ENCODE measurements at regions not wholly inside any gene's neighbourhood (a gene's known extent, or its start where the extent isn't known, plus 50 kb on each side); places are given as distances from the start of the nearest gene placed in this dataset.

DNA sequence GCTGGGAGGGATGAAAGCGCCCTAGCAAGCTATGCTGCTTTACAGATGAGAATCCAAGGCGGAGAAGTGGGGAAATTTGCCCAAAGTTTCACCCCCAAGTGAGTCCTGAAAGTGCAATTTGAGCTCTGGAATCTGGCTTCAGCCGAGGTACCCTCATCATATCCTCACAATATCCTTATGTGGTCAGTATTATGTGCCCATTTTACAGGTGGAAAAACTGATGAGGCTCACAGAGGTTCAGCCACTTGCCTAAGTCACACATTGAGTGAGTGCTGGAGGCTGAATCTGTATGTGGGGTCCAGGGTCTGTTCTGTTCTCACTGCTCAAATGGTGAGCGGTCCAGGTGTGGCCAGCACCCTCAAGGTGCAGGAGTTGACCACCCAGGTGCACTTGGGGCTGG is 85.3 kb downstream of the MATN1 start:
- no peak for DNase-seq (ENCODE audit: low read depth)

DNA sequence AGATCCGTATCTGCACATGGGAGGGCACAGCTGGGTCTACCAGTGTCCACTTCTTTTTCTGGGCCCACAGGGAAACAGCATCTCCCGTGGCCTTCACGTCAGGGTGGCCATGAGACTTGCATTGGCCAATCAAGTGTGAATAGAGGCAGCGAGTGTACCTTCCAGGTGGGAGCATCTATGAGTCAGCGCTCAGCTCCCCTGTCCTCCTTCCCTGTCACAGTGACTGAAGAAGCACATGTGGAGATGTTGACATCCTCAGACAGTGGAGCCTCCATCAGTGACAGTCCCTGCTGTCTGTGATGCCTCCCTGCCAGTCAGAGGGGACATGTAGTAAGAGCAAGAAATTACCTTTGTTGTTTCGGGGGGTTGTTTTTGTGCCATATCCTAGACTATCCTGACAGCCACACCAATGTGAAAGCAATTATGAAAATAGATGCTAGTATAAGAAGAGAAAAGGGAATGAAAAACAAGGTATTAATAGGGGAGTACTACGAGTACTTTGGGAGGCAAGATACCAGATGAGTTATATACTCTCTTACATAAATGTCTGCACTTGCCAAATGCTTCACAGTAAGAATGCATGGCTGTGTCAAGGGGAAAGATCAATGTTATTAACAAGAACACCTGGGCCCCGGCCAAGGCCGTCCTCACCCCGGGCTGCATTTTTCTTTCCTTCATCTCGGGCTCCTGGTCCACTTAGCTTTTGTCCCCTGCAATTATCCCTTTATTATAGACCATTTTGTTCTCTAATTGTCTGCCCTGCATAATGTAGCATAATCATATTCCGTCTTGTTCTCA is 86.0 kb downstream of the MATN1 start:
- no peak for DNase-seq (ENCODE audit: low read depth)

DNA sequence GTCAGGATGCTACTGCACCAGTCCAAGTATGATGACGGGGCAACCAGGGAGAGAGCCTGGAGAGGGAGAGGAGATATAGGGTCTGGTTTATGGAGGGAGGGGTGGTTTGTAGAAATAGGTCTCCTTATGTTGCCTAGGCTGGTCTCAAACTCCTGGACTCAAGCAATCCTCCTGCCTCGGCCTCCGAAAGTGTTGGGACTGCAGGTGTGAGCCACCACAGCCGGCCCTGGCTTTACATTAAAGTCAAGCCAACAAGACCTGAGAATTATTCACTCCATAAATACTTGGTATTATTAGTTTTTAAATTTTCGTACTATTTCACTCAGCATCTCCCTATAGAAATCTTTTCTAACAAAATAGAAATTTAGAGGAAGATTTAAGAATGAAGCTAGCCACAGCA is 86.8 kb downstream of the MATN1 start:
- DNase-seq (ENCODE audit: low read depth) = no peak

GRCh38 chr1:30635391-30635975 is 87.9 kb downstream of the MATN1 start:
- DNase-seq (ENCODE audit: low read depth) = no peak

GRCh38 chr1:30634507-30634906 is 88.9 kb downstream of the MATN1 start:
- no peak for DNase-seq (ENCODE audit: low read depth)

GRCh38 chr1:30633294-30633693 is 90.1 kb downstream of the MATN1 start:
- no peak for DNase-seq (ENCODE audit: low read depth)

GRCh38 chr1:30632481-30632880 is 90.9 kb downstream of the MATN1 start:
- no peak for DNase-seq (ENCODE audit: low read depth)

DNA sequence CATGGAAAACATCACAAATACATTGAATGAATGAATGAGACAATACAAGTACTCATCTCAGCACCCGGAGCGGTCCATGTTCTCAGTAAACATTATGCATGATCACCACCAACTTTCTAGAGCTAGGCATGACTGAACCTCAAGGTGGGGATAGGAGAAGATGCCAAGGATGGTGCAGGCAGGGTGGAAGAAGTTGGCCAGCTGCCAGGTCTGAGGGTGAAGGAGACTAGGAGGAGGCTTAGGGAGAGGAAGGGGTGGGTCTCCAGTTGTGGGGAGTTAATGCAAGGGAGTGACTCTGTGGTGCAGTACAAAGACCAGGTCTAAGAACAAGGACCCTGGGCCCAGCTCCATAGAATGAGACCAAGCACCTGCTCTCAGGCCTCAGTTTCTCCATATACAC is 91.7 kb downstream of the MATN1 start:
- no peak for DNase-seq (ENCODE audit: low read depth)

- DNase-seq (ENCODE audit: low read depth) = no peak
Observed at GRCh38 chr1:30629501-30629900, 93.9 kb downstream of the MATN1 start.

- DNase-seq (ENCODE audit: low read depth) = no peak
Observed at GRCh38 chr1:30627994-30628393, 95.4 kb downstream of the MATN1 start.

DNA sequence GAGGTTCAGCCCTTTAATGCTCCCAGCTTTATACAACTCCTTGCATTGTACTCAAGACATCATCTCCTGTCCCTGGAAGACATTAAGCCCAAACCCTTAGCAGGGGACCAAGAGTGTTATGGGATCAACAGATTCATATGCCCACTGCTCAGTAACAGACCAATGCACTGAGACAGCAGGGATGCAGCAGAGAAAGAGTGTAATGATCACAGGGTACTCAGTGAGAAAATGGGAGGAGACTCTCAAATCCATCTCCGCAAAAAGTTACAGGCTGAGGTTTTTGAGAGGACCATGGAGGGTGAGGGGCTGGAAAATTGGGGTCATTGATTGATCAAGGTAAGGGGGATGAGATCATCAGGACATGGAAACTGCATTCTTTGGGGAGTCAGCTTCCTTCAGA is 96.2 kb downstream of the MATN1 start:
- DNase-seq (ENCODE audit: low read depth) = no peak

GRCh38 chr1:30623431-30623830 is 100.0 kb downstream of the MATN1 start:
- no peak for DNase-seq (ENCODE audit: low read depth)

GRCh38 chr1:30619619-30620018 is 103.8 kb downstream of the MATN1 start:
- no peak for DNase-seq (ENCODE audit: low read depth)

- no peak for DNase-seq (ENCODE audit: low read depth)
Observed at GRCh38 chr1:30618335-30618747, 105.0 kb downstream of the MATN1 start.

GRCh38 chr1:30616759-30617158 is 106.6 kb downstream of the MATN1 start:
- DNase-seq (ENCODE audit: low read depth) = no peak

DNA sequence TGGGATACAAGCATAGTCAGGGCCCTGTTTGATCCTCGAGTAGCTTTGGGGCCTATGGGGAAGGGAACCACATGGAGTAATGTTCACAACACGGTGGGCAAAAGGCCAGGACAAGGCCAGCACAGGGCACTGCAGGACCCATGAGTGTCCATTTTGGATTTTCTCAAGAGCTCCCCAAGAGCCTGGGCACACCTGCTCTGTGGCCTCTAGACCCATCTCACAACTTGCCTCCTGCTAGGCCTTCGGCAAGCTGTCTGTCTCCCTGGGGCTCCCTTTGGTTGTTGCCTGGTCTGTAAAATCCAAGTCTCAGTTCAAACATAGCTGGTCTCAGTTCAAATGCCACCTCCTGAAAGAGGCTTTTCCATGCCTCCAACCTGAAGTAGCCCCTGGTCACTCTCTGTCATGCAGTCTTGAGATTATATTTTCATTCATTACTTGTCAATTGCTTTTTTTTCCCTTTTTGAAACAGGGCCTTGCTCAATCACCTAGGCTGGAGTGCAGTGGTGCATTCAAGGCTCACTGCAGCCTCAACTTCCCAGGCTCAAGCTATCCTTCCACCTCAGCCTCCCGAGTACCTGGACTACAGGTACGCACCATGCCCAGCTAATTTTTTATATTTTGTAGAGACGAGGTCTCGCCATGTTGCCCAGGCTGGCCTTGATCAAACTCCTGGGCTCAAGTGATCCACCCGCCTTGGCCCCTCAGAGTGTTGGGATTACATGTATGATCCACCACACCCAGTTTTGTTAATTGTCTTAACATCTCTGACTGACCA is 107.4 kb downstream of the MATN1 start:
- no peak for DNase-seq (ENCODE audit: low read depth)

DNA sequence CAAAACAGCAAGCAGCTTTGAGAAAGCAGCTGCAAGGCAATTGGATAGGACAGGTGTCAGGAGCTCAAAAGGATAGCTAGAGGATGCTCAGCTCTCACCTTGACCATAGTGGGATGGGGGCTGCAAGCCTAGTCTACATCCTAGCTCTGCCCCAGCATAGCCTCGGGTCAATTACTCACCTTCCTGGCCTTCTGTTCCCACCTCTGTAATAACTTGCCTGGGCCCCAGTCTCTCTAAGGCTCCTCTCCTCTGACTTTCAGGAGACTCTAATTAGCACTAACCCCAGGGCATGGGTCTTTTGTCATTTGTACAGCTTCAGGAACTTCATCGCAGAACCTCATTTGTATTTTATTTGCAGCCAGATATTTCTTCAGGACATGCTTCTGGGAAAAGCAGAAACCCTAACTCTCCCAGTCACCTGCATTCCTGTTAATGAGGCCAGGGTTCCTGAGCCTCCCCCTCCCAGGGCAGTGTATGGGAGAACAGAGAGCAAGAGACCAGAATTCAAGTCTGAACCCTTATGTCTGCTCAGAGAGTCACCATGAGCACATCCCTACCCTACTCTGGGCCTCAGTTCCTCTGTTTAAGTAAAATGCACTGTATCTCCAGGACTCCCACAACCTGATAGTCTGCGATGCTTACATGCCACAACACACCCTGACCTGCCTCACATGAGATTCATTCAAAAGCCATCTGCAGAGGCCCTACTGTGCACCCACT is 108.1 kb downstream of the MATN1 start:
- no peak for DNase-seq (ENCODE audit: low read depth)

- no peak for DNase-seq (ENCODE audit: low read depth)
Observed at GRCh38 chr1:30613188-30613587, 110.2 kb downstream of the MATN1 start.

DNA sequence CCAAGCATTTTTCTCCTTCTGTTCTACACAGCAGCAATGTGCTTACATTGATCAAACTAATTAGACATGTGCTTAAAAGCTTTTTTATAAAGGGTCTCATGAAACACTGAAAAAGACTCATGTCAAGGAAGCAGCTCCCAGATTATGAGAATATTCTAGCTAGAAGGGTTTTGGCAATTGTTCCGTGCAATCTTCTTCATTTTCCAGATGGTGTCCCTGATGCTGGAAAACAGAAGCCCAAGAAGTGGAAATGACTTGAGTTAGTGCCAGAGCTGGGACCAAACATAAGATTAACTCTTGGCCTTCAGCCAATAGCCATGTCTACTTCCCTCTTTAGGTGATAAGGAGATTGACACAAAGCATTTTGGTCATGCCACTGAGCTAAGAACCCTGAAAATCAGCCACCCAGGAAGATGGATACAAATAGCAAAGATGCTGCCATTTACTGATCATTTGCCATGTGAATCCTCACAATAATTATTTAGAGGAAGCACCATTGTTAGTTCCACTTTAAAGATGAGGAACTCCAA is 110.8 kb downstream of the MATN1 start:
- no peak for DNase-seq (ENCODE audit: low read depth)

- no peak for DNase-seq (ENCODE audit: low read depth)
Observed at GRCh38 chr1:30611741-30612309, 111.6 kb downstream of the MATN1 start.

GRCh38 chr1:30610917-30611316 is 112.5 kb downstream of the MATN1 start:
- DNase-seq (ENCODE audit: low read depth) = no peak

DNA sequence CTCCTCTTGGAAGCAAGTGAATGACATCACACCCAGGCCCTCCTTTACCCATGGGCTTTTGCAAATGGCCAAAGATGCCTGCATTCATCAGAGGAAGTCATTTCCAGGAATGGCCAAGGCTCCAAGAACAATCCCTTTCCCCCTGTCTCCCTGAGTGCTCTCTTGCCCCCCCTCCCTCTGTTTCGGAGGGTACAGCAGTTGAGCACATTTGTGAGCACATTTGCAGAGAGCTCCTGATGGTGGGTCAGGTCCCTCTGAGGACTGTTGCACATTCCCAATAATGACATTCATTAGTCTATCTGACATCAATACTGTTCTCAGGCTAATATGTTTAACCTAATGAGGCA is 113.4 kb downstream of the MATN1 start:
- no peak for DNase-seq (ENCODE audit: low read depth)
